T-helper 17 cell (primary cell): ENCODE measurements at regions not wholly inside any gene's neighbourhood (a gene's known extent, or its start where the extent isn't known, plus 50 kb on each side); places are given as distances from the start of the nearest gene placed in this dataset.

Experiments
- ATAC-seq: fragments of 150-1000 bp; cut with Tn5 transposase; 2 replicates; pipeline ENCODE4 v1.10.0; 2021; ENCODE audit warnings: mild to moderate bottlenecking, moderate library complexity
- DNase-seq, 3 donors: peaks; one replicate each; pipeline versions ENCODE4 v3.0.0 to v3.0.0-alpha.2; 2020 to 2021
- H3K9me3 ChIP-seq: one replicate; pipeline ENCODE4 v1.7.0; 2013; ENCODE audit warnings: low read length, mild to moderate bottlenecking; ENCODE audit not compliant: control insufficient read depth, poor library complexity, severe bottlenecking
- H3K27ac Mint-ChIP-seq: one replicate; pipeline ENCODE4 v1.8.0; 2022; ENCODE audit warnings: mild to moderate bottlenecking, moderate library complexity, mixed read lengths
- H3K27me3 Mint-ChIP-seq: one replicate; pipeline ENCODE4 v1.8.0; 2022; ENCODE audit warnings: mixed read lengths
- H3K36me3 Mint-ChIP-seq: one replicate; pipeline ENCODE4 v1.8.0; 2022; ENCODE audit warnings: low read depth, mixed read lengths
- H3K4me1 Mint-ChIP-seq: one replicate; pipeline ENCODE4 v1.8.0; 2022; ENCODE audit warnings: mild to moderate bottlenecking, mixed read lengths
- H3K4me3 Mint-ChIP-seq: one replicate; pipeline ENCODE4 v1.8.0; 2022; ENCODE audit warnings: mild to moderate bottlenecking, moderate library complexity, mixed read lengths

DNA sequence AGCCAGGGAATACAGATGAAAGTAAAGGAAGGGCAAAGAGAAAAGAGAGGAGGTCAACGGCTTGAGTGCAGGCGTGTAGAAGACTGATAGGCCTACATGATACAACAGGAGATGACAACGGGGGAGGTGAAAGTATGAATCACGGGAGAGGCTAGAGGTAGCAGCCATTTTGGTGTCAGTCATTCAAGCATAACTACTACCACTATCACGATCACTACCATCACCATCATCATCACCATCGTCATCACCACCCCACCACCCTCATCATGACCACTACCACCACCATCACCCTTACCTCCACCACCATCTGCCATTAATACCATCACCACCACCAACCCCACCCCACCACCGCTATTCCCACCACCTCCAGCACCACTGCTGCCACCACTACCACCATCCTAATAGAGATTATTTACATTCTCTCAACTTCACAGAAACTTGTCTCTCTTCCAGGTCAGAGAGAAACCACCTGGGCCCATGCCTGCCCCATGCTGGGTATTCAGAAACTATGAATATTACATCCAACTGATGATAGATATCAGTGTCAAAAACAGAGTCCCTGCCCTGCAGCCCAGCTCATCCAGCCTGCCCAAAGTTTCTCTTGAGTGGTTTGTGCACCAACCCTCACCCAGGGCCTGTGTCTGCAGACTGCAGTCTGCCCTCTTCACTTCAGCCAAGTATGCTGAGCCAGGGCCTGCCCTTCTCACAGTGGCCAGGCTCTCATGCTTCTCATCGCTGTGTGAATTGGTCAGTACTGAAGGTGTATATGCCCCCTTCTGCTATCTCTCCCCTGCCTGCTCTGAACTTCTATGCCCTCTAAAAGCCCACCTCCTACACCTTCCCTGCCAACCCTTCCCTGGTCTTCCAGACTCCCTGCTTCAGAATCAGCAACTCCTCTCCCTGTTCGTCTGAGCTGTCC is 215.6 kb upstream of the TLE3 start:
- Mint-ChIP-seq H3K27ac (no peak overlapping the region), H3K4me3 (no peak overlapping the region), H3K4me1 (peaks cover 8% of the 10 kb centered on the region), H3K27me3 (peaks cover 20% of the 10 kb centered on the region), H3K36me3 (no peaks in the 10 kb centered on the region)
- no peak for ATAC-seq
- DNase-seq = no peak
- no peaks in the 10 kb centered on the region for H3K9me3 ChIP-seq

DNA sequence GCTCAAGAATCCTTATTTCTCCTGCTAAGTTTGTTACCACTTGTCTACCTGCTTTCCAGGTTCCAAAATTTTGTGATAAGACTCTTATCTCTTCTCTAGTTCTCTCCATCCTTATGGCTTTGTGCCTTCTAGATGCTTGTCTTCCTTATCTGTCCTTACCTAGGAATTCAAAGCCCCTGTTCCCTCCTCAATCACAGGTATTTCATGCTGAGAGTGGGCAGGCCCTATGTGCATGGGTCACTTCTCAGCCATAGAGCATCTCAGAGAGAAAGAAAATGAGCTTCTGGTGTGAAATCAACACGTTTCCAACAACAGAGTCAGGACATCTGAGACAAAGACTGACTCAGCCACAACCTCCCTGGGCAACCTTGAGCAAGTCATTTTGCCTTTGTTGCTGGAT is 214.1 kb upstream of the TLE3 start:
- no peak for ATAC-seq
- no peak for DNase-seq
- Mint-ChIP-seq H3K4me1 (peaks cover 12% of the 10 kb centered on the region), H3K27me3 (peaks cover 22% of the 10 kb centered on the region), H3K36me3 (peaks cover 3% of the 10 kb centered on the region), H3K4me3 (no peak overlapping the region), H3K27ac (no peak overlapping the region)
- no peaks in the 10 kb centered on the region for H3K9me3 ChIP-seq

DNA sequence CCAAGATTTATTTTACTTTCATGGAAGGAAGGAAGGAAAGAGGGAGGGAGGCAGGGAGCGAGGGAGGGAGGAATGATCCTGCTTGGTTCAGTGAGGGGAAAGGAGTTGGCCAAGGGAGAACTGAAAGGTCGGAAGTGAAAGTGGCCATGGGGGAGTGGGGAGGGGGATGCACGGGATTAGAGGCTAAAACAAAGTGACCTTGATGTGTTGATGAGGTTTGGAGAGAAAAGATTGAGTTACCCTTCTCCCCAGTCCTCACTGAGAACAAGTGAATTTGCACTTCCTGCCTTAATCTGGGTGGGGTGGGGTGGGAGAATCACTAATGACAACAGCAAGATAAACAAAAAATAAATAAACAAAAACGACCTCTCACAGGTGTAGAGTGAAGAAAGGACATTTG is 212.0 kb upstream of the TLE3 start:
- ATAC-seq (no peak), DNase-seq (no peak)
- no peaks in the 10 kb centered on the region for H3K9me3 ChIP-seq
- Mint-ChIP-seq H3K4me1 (peaks cover 12% of the 10 kb centered on the region), H3K27ac (no peak overlapping the region), H3K27me3 (peaks cover 12% of the 10 kb centered on the region), H3K36me3 (peaks cover 3% of the 10 kb centered on the region), H3K4me3 (no peak overlapping the region)

DNA sequence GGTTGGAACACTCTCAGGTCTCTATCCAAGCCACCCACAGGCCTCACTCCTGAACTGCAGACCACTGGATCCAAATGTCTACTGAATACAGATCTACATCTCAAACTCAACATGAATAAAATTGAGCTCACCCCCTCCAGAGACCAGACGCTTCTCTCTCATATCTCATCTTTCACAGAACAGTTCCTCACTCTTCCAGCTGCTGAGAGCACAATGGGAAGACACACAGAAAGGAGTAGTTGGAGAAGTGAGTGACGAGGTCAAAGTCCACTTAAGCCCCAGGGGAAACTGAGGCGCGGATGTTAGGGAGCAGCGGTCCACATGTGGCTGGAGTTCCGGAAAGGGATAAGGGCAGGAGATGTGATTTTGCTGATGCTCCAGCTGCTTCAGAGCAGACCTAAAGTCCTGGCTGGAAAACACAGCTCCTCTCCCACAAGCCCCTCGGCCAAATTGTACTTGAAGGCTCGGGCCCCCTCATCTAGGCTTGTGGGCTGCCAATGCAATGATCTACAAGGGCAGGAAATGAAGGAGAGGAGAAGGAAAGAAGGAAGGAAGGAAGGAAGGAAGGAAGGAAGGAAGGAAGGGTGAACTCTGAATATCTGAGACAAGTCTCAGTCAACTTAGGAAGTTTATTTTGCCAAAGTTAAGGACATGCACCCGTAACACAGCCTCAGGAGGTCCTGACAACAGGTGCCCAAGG is 211.2 kb upstream of the TLE3 start:
- H3K9me3 ChIP-seq = no peaks in the 10 kb centered on the region
- Mint-ChIP-seq H3K4me3 (no peak overlapping the region), H3K36me3 (peaks cover 3% of the 10 kb centered on the region), H3K4me1 (peaks cover 12% of the 10 kb centered on the region), H3K27me3 (peaks cover 12% of the 10 kb centered on the region), H3K27ac (no peak overlapping the region)
- no peak for DNase-seq
- no peak for ATAC-seq

DNA sequence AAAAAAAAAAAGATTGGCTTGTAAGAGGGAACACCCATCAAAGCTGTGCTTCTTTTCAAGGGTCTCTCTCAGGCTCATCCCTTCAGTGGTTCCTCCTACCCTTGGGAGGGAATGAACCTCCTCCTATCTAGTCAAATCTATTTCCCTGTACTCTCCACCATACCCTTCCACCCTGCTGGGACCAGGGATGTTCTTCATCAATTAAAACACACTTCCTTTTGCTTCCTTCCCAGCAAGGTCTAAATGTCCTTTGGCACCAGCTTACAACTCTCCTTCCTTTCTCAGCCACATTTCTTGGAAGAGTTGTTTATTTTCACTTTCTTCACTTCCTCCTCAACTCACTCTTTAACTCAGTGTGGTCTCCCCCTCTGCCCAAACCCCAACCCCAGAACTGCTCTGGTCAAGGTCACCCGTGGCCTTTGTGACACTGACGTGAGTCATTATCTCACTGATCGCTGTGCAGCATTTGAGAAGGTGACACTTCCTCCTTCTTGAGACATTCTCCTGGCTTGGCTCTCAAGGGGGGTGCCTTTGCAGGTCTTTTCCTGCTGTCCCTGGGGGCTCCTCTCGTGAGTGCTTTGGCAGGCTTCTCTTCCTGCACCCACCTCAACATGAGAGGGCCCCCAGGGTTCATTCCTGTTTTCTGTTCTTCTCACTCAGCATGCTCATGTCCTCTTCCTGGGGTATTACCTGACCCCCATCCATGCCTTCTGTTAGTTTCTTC is 210.5 kb upstream of the TLE3 start:
- H3K27ac Mint-ChIP-seq = no peak overlapping the region
- ATAC-seq = peak; percentile 32

DNA sequence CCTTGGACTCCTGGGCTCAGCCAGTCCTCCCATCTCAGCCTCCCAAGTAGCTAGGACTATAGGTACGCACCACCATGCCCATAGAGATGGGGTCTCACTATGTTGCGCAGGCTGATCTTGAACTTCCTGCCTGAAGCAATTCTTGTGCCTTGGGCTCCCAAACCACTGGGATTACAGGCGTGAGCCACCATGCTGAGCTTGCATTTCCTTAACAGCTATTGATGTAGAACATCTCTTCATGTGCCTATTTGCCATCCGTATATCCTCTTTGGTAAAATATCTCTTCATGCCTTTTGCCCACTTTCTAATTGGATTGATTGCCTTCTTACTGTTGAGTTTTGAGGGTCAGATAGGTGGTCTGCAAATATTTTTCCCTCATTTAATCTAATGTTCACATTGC is 208.9 kb upstream of the TLE3 start:
- Mint-ChIP-seq H3K27ac (no peak overlapping the region), H3K36me3 (peaks cover 3% of the 10 kb centered on the region), H3K27me3 (peaks cover 12% of the 10 kb centered on the region), H3K4me3 (no peak overlapping the region), H3K4me1 (peaks cover 12% of the 10 kb centered on the region)
- no peak for ATAC-seq
- no peak for DNase-seq
- no peaks in the 10 kb centered on the region for H3K9me3 ChIP-seq

More for the DNA sequence above, 210.5 kb upstream of the TLE3 start:
- H3K4me1 Mint-ChIP-seq = peaks cover 12% of the 10 kb centered on the region
- H3K9me3 ChIP-seq = no peaks in the 10 kb centered on the region
- H3K27me3 Mint-ChIP-seq = peaks cover 12% of the 10 kb centered on the region
- no peak overlapping the region for H3K4me3 Mint-ChIP-seq
- peaks cover 3% of the 10 kb centered on the region for H3K36me3 Mint-ChIP-seq
- no peak for DNase-seq

DNA sequence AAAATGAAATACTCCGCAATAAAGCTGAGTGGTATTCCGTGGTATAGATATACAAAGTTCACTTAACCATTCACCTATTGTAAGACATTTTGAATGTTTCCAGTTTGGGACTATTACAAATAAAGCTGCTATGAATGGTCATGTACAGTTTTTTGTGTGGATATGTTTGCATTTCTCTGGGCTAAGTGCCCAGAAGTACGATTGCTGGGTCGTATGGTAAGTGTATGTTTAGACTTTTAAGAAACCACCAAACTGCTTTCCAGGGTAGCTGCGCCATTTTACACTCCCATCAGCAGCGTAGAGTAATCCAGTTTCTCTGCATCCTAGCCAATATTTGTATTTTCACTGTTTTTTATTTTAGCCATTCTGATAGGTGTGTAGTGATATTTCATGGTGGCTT is 208.4 kb upstream of the TLE3 start:
- peaks cover 3% of the 10 kb centered on the region for H3K36me3 Mint-ChIP-seq
- H3K9me3 ChIP-seq = no peaks in the 10 kb centered on the region
- H3K4me1 Mint-ChIP-seq = peaks cover 12% of the 10 kb centered on the region
- H3K4me3 Mint-ChIP-seq = no peak overlapping the region
- no peak for ATAC-seq
- no peak for DNase-seq
- H3K27ac Mint-ChIP-seq = no peak overlapping the region
- peaks cover 8% of the 10 kb centered on the region for H3K27me3 Mint-ChIP-seq

DNA sequence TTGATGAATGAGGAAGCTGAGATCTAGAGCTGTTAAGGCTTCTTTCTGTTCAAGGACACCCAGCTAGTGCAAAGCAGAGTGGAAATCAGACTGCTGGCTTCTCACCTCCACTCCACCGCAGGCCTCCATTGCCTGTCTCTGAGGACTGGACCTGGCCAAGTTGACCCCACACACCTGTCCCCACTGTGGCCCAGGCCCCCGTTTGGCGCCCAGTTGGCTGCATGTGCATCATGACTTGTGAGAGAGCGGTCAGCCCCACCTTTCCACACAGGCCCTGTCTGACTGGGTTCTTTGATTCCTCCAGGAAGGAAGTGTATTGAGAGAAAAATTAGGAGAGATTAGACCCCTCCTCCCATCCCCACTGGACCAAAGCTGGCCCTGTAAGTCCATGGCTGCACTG is 206.3 kb upstream of the TLE3 start:
- H3K27ac Mint-ChIP-seq = no peak overlapping the region
- ATAC-seq (no peak), DNase-seq (no peak)
- peaks cover 3% of the 10 kb centered on the region for H3K36me3 Mint-ChIP-seq
- no peaks in the 10 kb centered on the region for H3K9me3 ChIP-seq
- peaks cover 7% of the 10 kb centered on the region for H3K27me3 Mint-ChIP-seq
- H3K4me1 Mint-ChIP-seq = peaks cover 11% of the 10 kb centered on the region
- H3K4me3 Mint-ChIP-seq = no peak overlapping the region

DNA sequence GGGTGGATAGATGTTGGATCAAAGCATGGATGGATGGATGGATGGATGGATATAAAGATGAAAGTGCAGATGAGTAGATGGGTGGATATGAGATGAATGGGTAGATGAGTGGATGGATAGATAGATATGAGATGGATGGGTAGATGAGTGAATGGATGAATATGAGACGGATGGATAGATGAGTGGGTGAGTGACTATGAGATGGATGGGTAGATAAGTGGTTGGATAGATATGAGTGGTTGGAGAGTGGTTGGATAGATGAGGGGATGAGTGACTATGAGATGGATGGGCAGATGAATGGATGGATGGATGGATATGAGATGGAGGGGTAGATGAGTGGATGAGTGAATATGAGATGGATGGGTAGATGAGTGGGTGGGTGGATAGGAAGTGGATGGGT is 204.6 kb upstream of the TLE3 start:
- Mint-ChIP-seq H3K4me3 (no peak overlapping the region), H3K36me3 (no peaks in the 10 kb centered on the region), H3K4me1 (peaks cover 3% of the 10 kb centered on the region), H3K27ac (no peak overlapping the region), H3K27me3 (no peaks in the 10 kb centered on the region)
- DNase-seq (no peak), ATAC-seq (no peak)
- H3K9me3 ChIP-seq = no peaks in the 10 kb centered on the region

DNA sequence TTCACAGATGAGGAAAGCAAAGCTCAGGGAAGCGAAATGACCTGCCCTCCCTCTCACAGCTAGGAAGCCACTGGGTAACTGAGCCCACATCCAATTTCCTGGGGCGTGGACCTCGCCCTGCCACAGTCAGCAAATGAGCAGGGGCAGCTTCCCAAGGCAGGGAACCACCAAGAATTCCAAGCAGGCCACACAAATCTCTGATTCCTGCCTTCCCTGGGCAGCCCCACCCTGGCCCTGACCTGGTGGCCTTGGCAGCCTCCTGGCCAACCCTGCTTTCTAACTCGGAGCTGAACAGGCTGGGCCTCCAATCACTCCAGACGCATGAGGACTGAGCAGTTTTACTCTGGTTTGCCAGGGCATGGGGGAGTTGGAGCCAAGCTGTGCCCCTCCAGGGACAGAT is 203.7 kb upstream of the TLE3 start:
- H3K27me3 Mint-ChIP-seq = no peaks in the 10 kb centered on the region
- H3K27ac Mint-ChIP-seq = peak overlapping the region; percentile 12

DNA sequence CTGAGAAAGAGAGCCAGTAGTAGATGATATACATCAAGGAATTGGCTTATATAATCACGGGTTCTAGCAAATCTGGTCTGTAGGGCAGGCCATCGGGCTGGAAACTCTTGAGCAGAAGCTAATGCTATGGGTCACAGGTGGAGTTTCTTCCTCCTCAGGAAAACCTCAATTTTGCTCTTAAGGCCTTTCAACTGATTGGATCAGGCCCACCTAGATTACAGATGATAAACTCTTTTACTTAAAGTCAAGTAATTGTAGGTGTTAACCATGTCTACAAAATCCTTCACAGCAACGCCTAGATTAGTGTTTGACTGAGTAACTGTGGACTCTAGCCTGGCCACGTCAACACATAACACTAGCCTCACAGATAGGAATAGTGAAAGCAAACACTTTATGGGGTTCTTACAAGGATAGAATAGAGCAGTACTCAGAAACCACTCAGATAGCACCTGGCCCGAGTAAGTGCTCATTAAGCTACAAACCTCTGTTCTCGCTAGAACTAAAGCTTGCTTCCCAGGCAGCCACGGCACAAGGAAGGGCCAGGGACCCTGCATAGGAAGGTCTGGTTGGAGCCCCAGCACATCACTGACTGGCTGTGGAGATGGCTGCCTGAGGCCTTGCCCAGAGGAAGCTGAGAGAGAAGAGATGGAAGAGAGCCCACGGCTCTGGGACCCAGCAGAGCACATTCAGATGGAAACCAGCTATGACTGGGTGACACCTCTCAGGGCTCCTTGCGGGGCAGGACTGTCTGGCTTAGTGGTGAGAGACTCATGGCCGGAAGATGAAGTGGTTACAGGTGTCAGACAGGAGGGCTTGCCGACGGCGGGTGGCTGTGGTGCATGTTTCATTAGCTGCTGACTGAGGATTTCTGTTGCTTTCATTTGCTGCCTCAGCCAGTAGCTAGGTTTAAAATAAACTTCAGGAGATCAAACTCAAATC is 202.5 kb upstream of the TLE3 start:
- Mint-ChIP-seq H3K4me3 (peak overlapping the region; percentile 58), H3K36me3 (no peaks in the 10 kb centered on the region), H3K27ac (peak overlapping the region; percentile 12), H3K27me3 (no peaks in the 10 kb centered on the region), H3K4me1 (peaks cover 6% of the 10 kb centered on the region)
- DNase-seq (peak in 2 of 3 donors; percentile 12 to 20), ATAC-seq (peak; percentile 98)
- no peaks in the 10 kb centered on the region for H3K9me3 ChIP-seq

More for the DNA sequence above, 203.7 kb upstream of the TLE3 start:
- no peak for DNase-seq
- no peak for ATAC-seq
- no peaks in the 10 kb centered on the region for H3K9me3 ChIP-seq
- H3K36me3 Mint-ChIP-seq = no peaks in the 10 kb centered on the region
- H3K4me3 Mint-ChIP-seq = no peak overlapping the region
- peaks cover 3% of the 10 kb centered on the region for H3K4me1 Mint-ChIP-seq

DNA sequence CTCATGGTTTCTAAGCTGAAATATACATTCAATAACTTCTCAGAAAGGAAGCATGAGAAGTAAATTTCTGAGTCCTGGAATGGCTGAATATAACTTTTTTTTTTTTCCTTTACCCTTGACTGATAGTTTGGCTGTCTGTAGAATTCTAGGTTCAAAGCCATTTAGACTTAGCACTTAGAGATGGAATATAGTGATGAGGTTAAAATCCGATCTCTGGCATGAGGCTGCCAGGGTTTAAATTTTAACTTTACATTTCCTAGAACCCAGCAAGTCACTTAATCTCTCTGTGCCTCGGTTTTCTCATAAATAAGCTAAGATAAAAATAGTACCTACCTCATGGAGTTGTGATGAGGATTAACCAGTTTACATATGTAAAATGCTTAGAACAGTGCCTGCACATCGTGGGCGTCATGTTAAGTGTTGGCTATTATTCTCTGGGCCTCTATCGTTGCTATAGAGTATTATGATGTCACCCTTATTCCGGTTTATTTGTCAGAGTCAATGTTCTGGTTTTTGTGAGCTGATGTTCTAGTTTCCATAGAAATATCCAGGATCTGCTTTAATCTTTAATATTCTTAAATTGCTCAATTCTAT is 199.8 kb upstream of the TLE3 start:
- peaks cover 6% of the 10 kb centered on the region for H3K4me1 Mint-ChIP-seq
- no peak overlapping the region for H3K27ac Mint-ChIP-seq
- ATAC-seq (no peak), DNase-seq (no peak)
- no peaks in the 10 kb centered on the region for H3K36me3 Mint-ChIP-seq
- H3K9me3 ChIP-seq = no peaks in the 10 kb centered on the region
- no peaks in the 10 kb centered on the region for H3K27me3 Mint-ChIP-seq
- H3K4me3 Mint-ChIP-seq = peak overlapping the region; percentile 15
